ENCODE measurements at regions not wholly inside any gene's neighbourhood (a gene's known extent, or its start where the extent isn't known, plus 50 kb on each side); places are given as distances from the start of the nearest gene placed in this dataset.

DNA sequence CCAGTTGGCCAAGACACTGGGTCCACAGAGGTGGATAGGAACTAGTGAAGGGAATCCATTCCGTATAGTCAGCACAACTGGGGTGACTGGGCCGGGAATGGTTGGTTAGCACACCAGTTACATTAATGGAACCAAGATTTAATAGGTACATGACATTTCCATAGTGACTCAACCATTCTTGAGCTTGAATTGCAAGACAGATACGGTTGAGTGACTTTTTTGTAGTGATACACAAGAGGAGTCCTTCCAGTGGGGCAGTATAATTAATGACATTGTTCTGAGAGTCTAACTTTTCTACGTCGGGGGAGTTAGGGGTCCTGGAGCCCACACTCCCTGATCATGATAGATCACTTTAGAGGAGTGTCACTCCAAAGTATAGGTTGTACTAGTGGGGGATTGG lies 211.6 kb upstream of the CXCL13 start:
- H3K4me3 ChIP-seq (ENCODE audit: low read length), result no peak overlapping the region
- H3K4me1 ChIP-seq (ENCODE audit: control insufficient read depth, insufficient read depth, low read length), result no peaks in the 10 kb centered on the region
- 80% methylated on average over 1 of the region's 5 CpGs for WGBS (ENCODE audit: insufficient coverage)
- H3K27ac ChIP-seq (ENCODE audit: low read length), result no peak overlapping the region
- DNase-seq, result no peak
- H3K27me3 ChIP-seq (ENCODE audit: control insufficient read depth, insufficient read depth, low read length), result no peaks in the 10 kb centered on the region
- H3K9me3 ChIP-seq (replicated peaks; ENCODE audit: control insufficient read depth, low read depth, low read length), result no peaks in the 10 kb centered on the region
- H3K36me3 ChIP-seq (ENCODE audit: control insufficient read depth, insufficient read depth, low read length), result no peaks in the 10 kb centered on the region

DNA sequence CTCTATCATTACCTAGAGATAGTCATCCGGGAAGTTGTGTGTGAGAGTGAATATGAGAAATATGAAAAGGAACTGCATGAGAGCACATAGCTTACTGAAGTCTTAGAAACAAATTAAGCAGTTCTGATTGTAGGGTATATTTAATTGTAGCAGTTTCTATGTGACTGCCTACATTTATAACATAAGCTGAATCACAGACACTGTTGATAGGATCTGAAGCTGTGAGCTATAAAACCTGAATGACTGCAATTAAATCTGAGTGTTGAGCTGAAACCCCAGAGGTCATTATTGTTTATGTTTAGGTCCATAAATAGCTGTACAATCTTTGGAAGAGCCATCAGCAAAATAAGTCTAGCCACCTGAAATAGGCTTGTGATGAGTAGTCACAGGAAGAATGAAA lies 210.1 kb upstream of the CXCL13 start:
- WGBS (ENCODE audit: insufficient coverage), result no CpG with 5 or more reads among the region's 1 CpG
- Histone ChIP-seq H3K27ac (ENCODE audit: low read length) (no peak overlapping the region), H3K4me3 (ENCODE audit: low read length) (no peak overlapping the region), H3K36me3 (ENCODE audit: control insufficient read depth, insufficient read depth, low read length) (no peaks in the 10 kb centered on the region), H3K27me3 (ENCODE audit: control insufficient read depth, insufficient read depth, low read length) (no peaks in the 10 kb centered on the region), H3K9me3 (replicated peaks; ENCODE audit: control insufficient read depth, low read depth, low read length) (no peaks in the 10 kb centered on the region), H3K4me1 (ENCODE audit: control insufficient read depth, insufficient read depth, low read length) (no peaks in the 10 kb centered on the region)
- no peak for DNase-seq

DNA sequence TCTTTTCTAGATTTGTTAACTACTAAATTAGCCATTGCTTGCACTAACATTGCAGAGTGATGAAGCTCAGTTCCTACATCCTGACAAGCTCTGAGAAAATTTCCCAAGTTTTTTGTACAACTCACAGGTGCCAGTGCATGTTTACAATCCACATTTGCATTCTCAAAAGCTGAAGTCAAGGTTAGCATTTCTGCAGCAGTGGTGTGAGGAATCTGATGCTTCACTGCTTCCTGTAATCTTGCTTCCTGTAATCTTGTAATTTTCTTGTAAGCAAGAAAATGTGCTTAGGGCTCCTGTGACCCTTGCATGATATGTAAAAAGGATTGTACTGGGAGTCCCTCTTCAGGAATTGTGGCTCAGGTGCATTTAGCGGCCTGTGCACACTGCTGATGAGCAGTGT lies 207.4 kb upstream of the CXCL13 start:
- no peak overlapping the region for H3K27ac ChIP-seq (ENCODE audit: low read length)
- WGBS (ENCODE audit: insufficient coverage), result 100% methylated on average over 1 of the region's 1 CpG
- no peak for DNase-seq
- H3K36me3 ChIP-seq (ENCODE audit: control insufficient read depth, insufficient read depth, low read length), result no peaks in the 10 kb centered on the region
- H3K9me3 ChIP-seq (replicated peaks; ENCODE audit: control insufficient read depth, low read depth, low read length), result no peaks in the 10 kb centered on the region
- no peaks in the 10 kb centered on the region for H3K27me3 ChIP-seq (ENCODE audit: control insufficient read depth, insufficient read depth, low read length)
- no peak overlapping the region for H3K4me3 ChIP-seq (ENCODE audit: low read length)
- H3K4me1 ChIP-seq (ENCODE audit: control insufficient read depth, insufficient read depth, low read length), result no peaks in the 10 kb centered on the region

DNA sequence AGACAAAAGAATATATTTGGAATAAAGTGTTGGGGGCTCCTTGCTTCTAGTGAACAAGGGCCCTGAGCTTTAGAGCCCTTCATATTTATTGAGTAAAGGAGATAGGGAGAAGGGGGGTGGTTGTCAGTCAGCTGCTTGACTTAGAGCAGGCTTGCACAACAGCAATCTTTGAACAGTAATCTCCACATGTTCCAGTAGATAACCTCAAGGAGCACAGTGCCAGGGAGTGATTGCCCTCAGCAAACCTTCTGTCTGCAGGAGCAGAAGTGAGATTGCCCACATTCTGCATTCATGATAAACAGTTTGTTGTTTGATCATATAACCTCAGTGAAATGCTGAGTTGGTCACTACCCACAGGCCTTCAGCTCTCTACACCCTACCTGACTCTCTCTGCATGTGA lies 205.8 kb upstream of the CXCL13 start:
- no peaks in the 10 kb centered on the region for H3K36me3 ChIP-seq (ENCODE audit: control insufficient read depth, insufficient read depth, low read length)
- DNase-seq, result no peak
- H3K27ac ChIP-seq (ENCODE audit: low read length), result no peak overlapping the region
- H3K9me3 ChIP-seq (replicated peaks; ENCODE audit: control insufficient read depth, low read depth, low read length), result no peaks in the 10 kb centered on the region
- no peak overlapping the region for H3K4me3 ChIP-seq (ENCODE audit: low read length)
- no peaks in the 10 kb centered on the region for H3K27me3 ChIP-seq (ENCODE audit: control insufficient read depth, insufficient read depth, low read length)
- H3K4me1 ChIP-seq (ENCODE audit: control insufficient read depth, insufficient read depth, low read length), result no peaks in the 10 kb centered on the region

DNA sequence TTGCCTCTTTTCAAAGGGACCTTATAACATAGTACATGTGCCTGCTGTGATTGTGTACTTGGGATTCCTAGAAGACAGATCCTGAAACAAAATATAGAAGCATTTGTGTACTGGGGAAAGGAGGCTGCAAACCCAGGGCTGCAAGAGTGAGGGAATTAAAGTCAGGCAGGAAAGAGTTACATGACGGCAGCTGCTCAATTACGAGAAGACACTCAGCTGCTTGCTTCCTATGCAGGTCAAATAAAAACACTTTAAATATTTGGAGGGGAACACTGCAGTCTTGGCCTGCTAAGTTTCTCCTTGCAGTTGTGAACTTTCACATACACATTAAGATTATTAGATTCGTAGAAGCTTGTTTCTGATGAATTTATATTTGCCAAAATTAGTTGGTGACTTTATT lies 191.9 kb upstream of the CXCL13 start:
- peak overlapping the region; percentile 29 for H3K27ac ChIP-seq (ENCODE audit: low read length)
- no peaks in the 10 kb centered on the region for H3K27me3 ChIP-seq (ENCODE audit: control insufficient read depth, insufficient read depth, low read length)
- H3K4me3 ChIP-seq (ENCODE audit: low read length), result no peak overlapping the region
- WGBS (ENCODE audit: insufficient coverage), result no CpG with 5 or more reads among the region's 3 CpGs
- H3K4me1 ChIP-seq (ENCODE audit: control insufficient read depth, insufficient read depth, low read length), result peaks cover 14% of the 10 kb centered on the region
- DNase-seq, result peak; percentile 54
- no peaks in the 10 kb centered on the region for H3K9me3 ChIP-seq (replicated peaks; ENCODE audit: control insufficient read depth, low read depth, low read length)
- H3K36me3 ChIP-seq (ENCODE audit: control insufficient read depth, insufficient read depth, low read length), result no peaks in the 10 kb centered on the region

DNA sequence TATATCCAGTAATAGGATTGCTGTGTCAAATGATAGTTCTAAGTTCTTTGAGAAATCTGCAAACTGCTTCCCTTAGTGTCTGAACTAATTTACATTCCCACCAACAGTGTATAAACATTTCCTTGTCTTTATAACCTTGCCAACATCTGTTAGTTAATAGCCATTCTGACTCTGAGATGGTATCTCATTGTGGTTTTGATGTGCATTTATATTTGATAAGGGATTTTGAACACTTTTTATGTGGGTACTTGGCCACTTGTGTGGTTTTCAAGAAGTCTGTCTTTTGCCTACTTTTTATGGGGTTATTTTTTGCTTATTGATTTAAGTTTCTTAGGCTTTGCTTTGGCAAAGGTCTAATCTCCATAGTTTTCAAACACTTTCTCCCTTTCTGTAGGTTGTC lies 189.9 kb upstream of the CXCL13 start:
- Histone ChIP-seq H3K9me3 (replicated peaks; ENCODE audit: control insufficient read depth, low read depth, low read length) (no peaks in the 10 kb centered on the region), H3K27me3 (ENCODE audit: control insufficient read depth, insufficient read depth, low read length) (no peaks in the 10 kb centered on the region), H3K4me1 (ENCODE audit: control insufficient read depth, insufficient read depth, low read length) (peaks cover 14% of the 10 kb centered on the region), H3K27ac (ENCODE audit: low read length) (no peak overlapping the region), H3K36me3 (ENCODE audit: control insufficient read depth, insufficient read depth, low read length) (no peaks in the 10 kb centered on the region), H3K4me3 (ENCODE audit: low read length) (no peak overlapping the region)
- no peak for DNase-seq

DNA sequence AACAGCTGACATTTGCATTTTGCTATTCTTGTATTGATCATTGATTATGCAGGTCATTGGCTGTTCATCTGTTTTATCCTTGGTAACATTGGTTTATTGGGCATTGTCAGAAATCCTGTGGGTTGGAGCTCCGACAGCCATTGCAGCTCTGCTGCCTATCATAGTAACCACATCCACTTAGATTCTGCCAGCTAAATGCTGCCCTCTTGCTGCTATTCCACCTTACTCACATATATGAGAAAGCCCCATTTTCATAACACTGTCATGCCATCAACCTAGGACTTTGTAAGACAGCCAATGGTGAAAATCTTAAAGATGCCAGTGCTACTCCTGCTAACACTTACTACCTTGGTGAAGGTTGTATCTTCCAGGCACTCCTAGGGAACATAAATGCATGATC lies 187.3 kb upstream of the CXCL13 start:
- no peak overlapping the region for H3K4me3 ChIP-seq (ENCODE audit: low read length)
- H3K4me1 ChIP-seq (ENCODE audit: control insufficient read depth, insufficient read depth, low read length), result peaks cover 7% of the 10 kb centered on the region
- no peak overlapping the region for H3K27ac ChIP-seq (ENCODE audit: low read length)
- H3K36me3 ChIP-seq (ENCODE audit: control insufficient read depth, insufficient read depth, low read length), result no peaks in the 10 kb centered on the region
- no peaks in the 10 kb centered on the region for H3K9me3 ChIP-seq (replicated peaks; ENCODE audit: control insufficient read depth, low read depth, low read length)
- H3K27me3 ChIP-seq (ENCODE audit: control insufficient read depth, insufficient read depth, low read length), result no peaks in the 10 kb centered on the region
- DNase-seq, result peak; percentile 14
- no CpG with 5 or more reads among the region's 1 CpG for WGBS (ENCODE audit: insufficient coverage)

DNA sequence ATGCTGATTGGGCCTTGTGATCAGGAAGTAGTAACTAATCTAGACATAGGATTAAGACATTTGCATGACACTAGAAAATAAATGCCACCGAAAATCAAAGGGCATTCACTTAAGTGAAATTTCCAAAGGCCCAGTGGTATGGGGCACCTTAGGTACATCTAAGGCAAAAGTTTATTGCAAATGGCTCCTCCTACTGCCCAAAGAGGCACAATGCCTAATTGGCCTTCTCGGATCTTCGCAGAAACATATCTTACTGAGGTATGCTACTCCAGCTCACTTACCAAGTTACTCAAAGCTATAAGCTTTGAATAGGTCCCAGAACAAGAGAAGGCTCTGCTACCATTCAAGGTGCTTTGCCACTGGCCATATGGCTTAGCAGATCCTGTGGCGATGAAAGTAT lies 174.8 kb upstream of the CXCL13 start:
- Histone ChIP-seq H3K4me3 (ENCODE audit: low read length) (no peak overlapping the region), H3K27ac (ENCODE audit: low read length) (peak overlapping the region; percentile 50), H3K36me3 (ENCODE audit: control insufficient read depth, insufficient read depth, low read length) (no peaks in the 10 kb centered on the region), H3K4me1 (ENCODE audit: control insufficient read depth, insufficient read depth, low read length) (peaks cover 14% of the 10 kb centered on the region), H3K27me3 (ENCODE audit: control insufficient read depth, insufficient read depth, low read length) (no peaks in the 10 kb centered on the region), H3K9me3 (replicated peaks; ENCODE audit: control insufficient read depth, low read depth, low read length) (no peaks in the 10 kb centered on the region)
- 100% methylated on average over 3 of the region's 4 CpGs for WGBS (ENCODE audit: insufficient coverage)
- DNase-seq, result no peak

DNA sequence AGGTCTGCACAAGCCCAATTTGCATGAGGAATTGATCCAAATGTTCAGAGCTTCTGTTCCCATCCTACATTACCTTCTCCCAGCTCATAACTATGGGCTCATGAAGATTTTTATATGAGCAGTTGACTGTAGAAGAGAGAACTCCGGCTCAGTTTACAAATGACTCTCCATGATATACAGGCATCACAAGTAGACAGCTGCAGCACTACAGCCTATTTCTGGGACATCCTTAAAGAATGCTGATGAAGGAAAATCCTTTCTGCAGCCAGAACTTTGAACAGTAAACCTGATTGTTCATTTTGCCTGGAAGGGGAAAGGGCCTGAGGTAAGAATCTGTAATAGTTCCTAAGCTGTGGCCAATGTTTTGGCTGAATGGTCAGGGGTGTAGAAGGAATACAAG lies 174.1 kb upstream of the CXCL13 start:
- no peaks in the 10 kb centered on the region for H3K27me3 ChIP-seq (ENCODE audit: control insufficient read depth, insufficient read depth, low read length)
- no CpG with 5 or more reads among the region's 1 CpG for WGBS (ENCODE audit: insufficient coverage)
- H3K36me3 ChIP-seq (ENCODE audit: control insufficient read depth, insufficient read depth, low read length), result no peaks in the 10 kb centered on the region
- peaks cover 14% of the 10 kb centered on the region for H3K4me1 ChIP-seq (ENCODE audit: control insufficient read depth, insufficient read depth, low read length)
- no peak overlapping the region for H3K4me3 ChIP-seq (ENCODE audit: low read length)
- H3K9me3 ChIP-seq (replicated peaks; ENCODE audit: control insufficient read depth, low read depth, low read length), result no peaks in the 10 kb centered on the region
- DNase-seq, result peak; percentile 55
- peak overlapping the region; percentile 70 for H3K27ac ChIP-seq (ENCODE audit: low read length)

DNA sequence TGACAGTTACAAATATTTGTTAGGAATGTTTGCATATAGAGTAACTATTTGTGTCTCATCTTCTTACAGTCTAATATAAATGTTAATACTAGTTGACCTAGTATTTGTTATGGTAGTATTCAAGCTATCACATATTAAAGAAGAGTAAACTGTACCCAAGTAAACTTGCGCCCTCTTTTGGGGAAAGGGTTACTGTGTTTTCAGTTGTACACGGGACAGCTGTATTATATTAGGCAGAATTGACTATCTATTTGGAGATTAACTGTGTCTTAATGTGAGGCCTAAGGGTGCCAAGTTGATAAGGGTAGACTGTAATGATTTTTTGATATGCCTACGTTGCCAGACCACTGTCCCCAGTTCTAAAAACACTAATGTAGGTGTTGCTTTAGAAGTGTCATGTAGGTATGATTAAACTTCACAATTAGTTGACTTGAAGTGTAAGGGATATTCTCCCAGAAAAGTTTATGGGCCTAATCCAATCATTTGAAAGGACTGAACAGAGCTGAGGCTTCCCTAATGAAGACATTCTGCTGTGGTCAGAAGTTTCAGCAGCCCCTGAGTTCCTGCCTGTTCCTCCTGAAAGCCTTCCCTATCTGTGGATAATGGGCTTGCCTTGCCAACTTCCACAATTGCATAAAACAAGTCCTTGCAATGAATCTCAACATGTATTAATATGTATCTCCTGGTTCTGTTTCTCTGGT lies 172.8 kb upstream of the CXCL13 start:
- Histone ChIP-seq H3K4me3 (ENCODE audit: low read length) (no peak overlapping the region), H3K27me3 (ENCODE audit: control insufficient read depth, insufficient read depth, low read length) (no peaks in the 10 kb centered on the region), H3K36me3 (ENCODE audit: control insufficient read depth, insufficient read depth, low read length) (no peaks in the 10 kb centered on the region), H3K9me3 (replicated peaks; ENCODE audit: control insufficient read depth, low read depth, low read length) (no peaks in the 10 kb centered on the region), H3K27ac (ENCODE audit: low read length) (peak overlapping the region; percentile 70), H3K4me1 (ENCODE audit: control insufficient read depth, insufficient read depth, low read length) (peaks cover 14% of the 10 kb centered on the region)
- no peak for DNase-seq
- 60% methylated on average over 1 of the region's 3 CpGs for WGBS (ENCODE audit: insufficient coverage)

DNA sequence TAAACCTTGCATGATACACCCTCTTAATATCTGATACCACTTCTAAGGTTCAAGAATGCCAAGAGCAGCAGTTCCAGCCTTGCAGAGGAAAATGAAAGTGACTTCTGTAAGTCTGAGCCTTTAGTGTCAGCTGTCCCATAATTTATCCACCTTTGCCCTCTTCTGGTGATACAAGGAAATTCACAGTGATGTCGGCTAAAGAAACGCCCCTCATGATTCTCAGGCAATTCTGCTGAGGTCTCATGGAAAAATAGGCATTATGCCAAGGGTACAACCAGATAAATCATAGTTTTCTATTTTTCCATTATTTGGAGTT lies 172.2 kb upstream of the CXCL13 start:
- Histone ChIP-seq H3K27me3 (ENCODE audit: control insufficient read depth, insufficient read depth, low read length) (no peaks in the 10 kb centered on the region), H3K27ac (ENCODE audit: low read length) (no peak overlapping the region), H3K4me1 (ENCODE audit: control insufficient read depth, insufficient read depth, low read length) (peaks cover 14% of the 10 kb centered on the region), H3K4me3 (ENCODE audit: low read length) (no peak overlapping the region), H3K9me3 (replicated peaks; ENCODE audit: control insufficient read depth, low read depth, low read length) (no peaks in the 10 kb centered on the region), H3K36me3 (ENCODE audit: control insufficient read depth, insufficient read depth, low read length) (no peaks in the 10 kb centered on the region)
- WGBS (ENCODE audit: insufficient coverage), result no CpG with 5 or more reads among the region's 2 CpGs
- DNase-seq, result peak; percentile 81

Data from muscle of leg (tissue), 3 donors.